NCI-H748 (cell line): ENCODE measurements at regions not wholly inside any gene's neighbourhood (a gene's known extent, or its start where the extent isn't known, plus 50 kb on each side); places are given as distances from the start of the nearest gene placed in this dataset.

Source experiments
- DNase-seq: peaks from one replicate; lab custom pipeline; 2025; ENCODE audit not compliant: unreplicated experiment; lab: John Stamatoyannopoulos, UW

GRCh38 chr7:155377071-155377837 is 79.6 kb downstream of the INSIG1 start:
- no peak for DNase-seq

GRCh38 chr7:155377838-155378579 is 79.9 kb upstream of the EN2 start:
- DNase-seq = peak; percentile 40

GRCh38 chr7:155378580-155378934 is 79.4 kb upstream of the EN2 start:
- DNase-seq = no peak

GRCh38 chr7:155378959-155379871 is 78.7 kb upstream of the EN2 start:
- no peak for DNase-seq

GRCh38 chr7:155380221-155380861 is 77.6 kb upstream of the EN2 start:
- DNase-seq = peak; percentile 85

GRCh38 chr7:155380976-155381851 is 76.7 kb upstream of the EN2 start:
- peak; percentile 23 for DNase-seq

GRCh38 chr7:155381852-155382801 is 75.8 kb upstream of the EN2 start:
- no peak for DNase-seq

- no peak for DNase-seq
Measured at GRCh38 chr7:155382802-155383171, 75.1 kb upstream of the EN2 start.

- DNase-seq = no peak
Measured at GRCh38 chr7:155383756-155384491, 74.0 kb upstream of the EN2 start.

GRCh38 chr7:155384751-155385150 is 73.2 kb upstream of the EN2 start:
- DNase-seq = no peak

- DNase-seq = peak; percentile 29
Measured at GRCh38 chr7:155385182-155385581, 72.7 kb upstream of the EN2 start.

- no peak for DNase-seq
Measured at GRCh38 chr7:155386608-155387007, 71.3 kb upstream of the EN2 start.

GRCh38 chr7:155387066-155387620 is 70.8 kb upstream of the EN2 start:
- DNase-seq = no peak

GRCh38 chr7:155388561-155388960 is 69.4 kb upstream of the EN2 start:
- no peak for DNase-seq

- DNase-seq = no peak
Measured at GRCh38 chr7:155391414-155391813, 66.5 kb upstream of the EN2 start.

GRCh38 chr7:155392726-155393570 is 65.0 kb upstream of the EN2 start:
- peak; percentile 53 for DNase-seq

- DNase-seq = no peak
Measured at GRCh38 chr7:155394413-155394812, 63.5 kb upstream of the EN2 start.
